Astrocyte (in vitro differentiated cells and primary cell): ENCODE measurements at regions not wholly inside any gene's neighbourhood (a gene's known extent, or its start where the extent isn't known, plus 50 kb on each side); places are given as distances from the start of the nearest gene placed in this dataset.
A peak's percentile ranks its signal among the peaks of the same experiment; 100 is the strongest.

Experiments used
- DNase-seq: peaks from one replicate; pipeline ENCODE4 v3.0.0-alpha.2; 2010; ENCODE audit warnings: low read depth
- FAIRE-seq: peaks from 2 replicates; lab custom pipeline; 2011; peaks lifted over from hg19 to GRCh38; lab: Jason Lieb, UNC
- H2AFZ ChIP-seq: 2 replicates; pipeline ENCODE4 v1.6.0; 2012; ENCODE audit warnings: low read depth, low read length, inconsistent platforms
- H3K27ac ChIP-seq: 2 replicates; pipeline ENCODE4 v1.5.1; 2011; ENCODE audit warnings: low read depth, low read length, inconsistent platforms
- H3K27me3 ChIP-seq: 2 replicates; pipeline ENCODE4 v1.6.0; 2011; ENCODE audit warnings: low read length, inconsistent platforms; ENCODE audit not compliant: insufficient read depth
- H3K36me3 ChIP-seq: 2 replicates; pipeline ENCODE4 v1.5.1; 2011; ENCODE audit warnings: low read length, inconsistent platforms; ENCODE audit not compliant: insufficient read depth
- H3K4me1 ChIP-seq: 2 replicates; pipeline ENCODE4 v1.5.1; 2011; ENCODE audit warnings: low read length, inconsistent platforms; ENCODE audit not compliant: insufficient read depth
- H3K4me2 ChIP-seq: 2 replicates; pipeline ENCODE4 v1.6.0; 2012; ENCODE audit warnings: low read length, inconsistent platforms
- H3K4me3 ChIP-seq: 2 replicates; pipeline ENCODE4 v1.5.1; 2011; ENCODE audit warnings: low read depth, mild to moderate bottlenecking, low read length, inconsistent platforms; ENCODE audit not compliant: insufficient read depth
- H3K79me2 ChIP-seq: 2 replicates; pipeline ENCODE4 v1.6.0; 2012; ENCODE audit warnings: mild to moderate bottlenecking, low read length, inconsistent platforms; ENCODE audit not compliant: insufficient read depth
- H3K9ac ChIP-seq: 2 replicates; pipeline ENCODE4 v1.6.0; 2012; ENCODE audit warnings: mild to moderate bottlenecking, low read length, inconsistent platforms
- H3K9me3 ChIP-seq: 2 replicates; pipeline ENCODE4 v1.5.1; 2012; ENCODE audit warnings: low read depth, mild to moderate bottlenecking, low read length, inconsistent platforms; ENCODE audit not compliant: insufficient read depth
- H4K20me1 ChIP-seq: 2 replicates; pipeline ENCODE4 v1.6.0; 2012; ENCODE audit warnings: low read length, inconsistent platforms; ENCODE audit not compliant: insufficient read depth
- H3K27ac Mint-ChIP-seq: one replicate; pipeline ENCODE4 v1.8.0; 2021; ENCODE audit warnings: mild to moderate bottlenecking, mixed read lengths; ENCODE audit not compliant: unreplicated experiment
- H3K27me3 Mint-ChIP-seq: one replicate; pipeline ENCODE4 v1.8.0; 2021; ENCODE audit warnings: low read depth, mixed read lengths; ENCODE audit not compliant: unreplicated experiment
- H3K36me3 Mint-ChIP-seq: one replicate; pipeline ENCODE4 v1.8.0; 2021; ENCODE audit warnings: low read depth, mixed read lengths; ENCODE audit not compliant: unreplicated experiment
- H3K4me1 Mint-ChIP-seq: one replicate; pipeline ENCODE4 v1.8.0; 2021; ENCODE audit warnings: low read depth, mixed read lengths; ENCODE audit not compliant: unreplicated experiment
- H3K4me3 Mint-ChIP-seq: one replicate; pipeline ENCODE4 v1.8.0; 2021; ENCODE audit warnings: mild to moderate bottlenecking, moderate library complexity, mixed read lengths; ENCODE audit not compliant: unreplicated experiment
- H3K9me3 Mint-ChIP-seq: one replicate; pipeline ENCODE4 v1.8.0; 2021; ENCODE audit warnings: mild to moderate bottlenecking, mixed read lengths; ENCODE audit not compliant: unreplicated experiment
- CTCF ChIP-seq: IDR thresholded peaks from 2 replicates; pipeline ENCODE4 v1.5.1; 2011; ENCODE audit warnings: low read depth, mild to moderate bottlenecking, inconsistent platforms, low read length, moderate library complexity; ENCODE audit not compliant: insufficient read depth
- EZH2 ChIP-seq: IDR thresholded peaks from 2 replicates; pipeline ENCODE4 v1.6.1; 2012; ENCODE audit warnings: mild to moderate bottlenecking, low read length, inconsistent platforms; ENCODE audit not compliant: insufficient read depth

- Histone ChIP-seq H2AFZ (no peak overlapping the region), H3K4me1 (no peaks in the 10 kb centered on the region), H3K27ac (no peak overlapping the region), H4K20me1 (no peaks in the 10 kb centered on the region), H3K4me3 (no peak overlapping the region), H3K79me2 (no peaks in the 10 kb centered on the region), H3K9ac (no peak overlapping the region), H3K4me2 (no peak overlapping the region), H3K9me3 (no peaks in the 10 kb centered on the region), H3K27me3 (no peaks in the 10 kb centered on the region), H3K36me3 (no peaks in the 10 kb centered on the region)
- H3K36me3 Mint-ChIP-seq: no peaks in the 10 kb centered on the region
- no peaks in the 10 kb centered on the region for H3K9me3 Mint-ChIP-seq
- no peak overlapping the region for H3K4me3 Mint-ChIP-seq
- peaks cover 5% of the 10 kb centered on the region for H3K4me1 Mint-ChIP-seq
- TF ChIP-seq EZH2: no peak
- no peak for TF ChIP-seq CTCF
- no peak overlapping the region for H3K27ac Mint-ChIP-seq
- FAIRE-seq: no peak
- H3K27me3 Mint-ChIP-seq: peaks cover 24% of the 10 kb centered on the region
- DNase-seq: no peak
Measured at GRCh38 chr16:54365990-54366634, 79.5 kb upstream of the IRX3 start.

- Mint-ChIP-seq H3K9me3 (no peaks in the 10 kb centered on the region), H3K27ac (no peak overlapping the region), H3K27me3 (peaks cover 28% of the 10 kb centered on the region), H3K4me3 (no peak overlapping the region), H3K4me1 (peaks cover 5% of the 10 kb centered on the region), H3K36me3 (no peaks in the 10 kb centered on the region)
- TF ChIP-seq EZH2: no peak
- TF ChIP-seq CTCF: no peak
- H3K27me3 ChIP-seq: no peaks in the 10 kb centered on the region
- H3K9me3 ChIP-seq: no peaks in the 10 kb centered on the region
- no peak overlapping the region for H3K27ac ChIP-seq
- no peak overlapping the region for H2AFZ ChIP-seq
- no peak overlapping the region for H3K4me3 ChIP-seq
- H3K4me1 ChIP-seq: no peaks in the 10 kb centered on the region
- no peaks in the 10 kb centered on the region for H4K20me1 ChIP-seq
- H3K4me2 ChIP-seq: no peak overlapping the region
- H3K9ac ChIP-seq: no peak overlapping the region
- FAIRE-seq: no peak
- H3K36me3 ChIP-seq: no peaks in the 10 kb centered on the region
- no peak for DNase-seq
- H3K79me2 ChIP-seq: no peaks in the 10 kb centered on the region
Measured at GRCh38 chr16:54363766-54364165, 77.2 kb upstream of the IRX3 start.

GRCh38 chr16:54362591-54363206 lies 76.1 kb upstream of the IRX3 start:
- Histone ChIP-seq H3K4me1 (no peaks in the 10 kb centered on the region), H3K27me3 (no peaks in the 10 kb centered on the region), H3K27ac (no peak overlapping the region), H3K4me3 (no peak overlapping the region), H4K20me1 (no peaks in the 10 kb centered on the region), H3K4me2 (peak overlapping the region; percentile 25), H3K36me3 (no peaks in the 10 kb centered on the region), H3K79me2 (no peaks in the 10 kb centered on the region), H2AFZ (peak overlapping the region; percentile 15), H3K9ac (no peak overlapping the region), H3K9me3 (no peaks in the 10 kb centered on the region)
- no peak for FAIRE-seq
- DNase-seq: no peak
- no peak for TF ChIP-seq EZH2
- TF ChIP-seq CTCF: no peak
- H3K9me3 Mint-ChIP-seq: no peaks in the 10 kb centered on the region
- H3K4me3 Mint-ChIP-seq: no peak overlapping the region
- no peak overlapping the region for H3K27ac Mint-ChIP-seq
- peaks cover 5% of the 10 kb centered on the region for H3K4me1 Mint-ChIP-seq
- peaks cover 30% of the 10 kb centered on the region for H3K27me3 Mint-ChIP-seq
- H3K36me3 Mint-ChIP-seq: no peaks in the 10 kb centered on the region
